A172 (cell line): ENCODE measurements at regions not wholly inside any gene's neighbourhood (a gene's known extent, or its start where the extent isn't known, plus 50 kb on each side); places are given as distances from the start of the nearest gene placed in this dataset.
"Not testable (repeated sequence)": the region's sequence is repeated elsewhere in the genome, so short reads cannot be mapped to it uniquely, and the experiment has no call there.

Experiments
- DNase-seq: peaks from one replicate; pipeline ENCODE4 v3.0.0-alpha.2; 2015; ENCODE audit warnings: low spot score

DNA sequence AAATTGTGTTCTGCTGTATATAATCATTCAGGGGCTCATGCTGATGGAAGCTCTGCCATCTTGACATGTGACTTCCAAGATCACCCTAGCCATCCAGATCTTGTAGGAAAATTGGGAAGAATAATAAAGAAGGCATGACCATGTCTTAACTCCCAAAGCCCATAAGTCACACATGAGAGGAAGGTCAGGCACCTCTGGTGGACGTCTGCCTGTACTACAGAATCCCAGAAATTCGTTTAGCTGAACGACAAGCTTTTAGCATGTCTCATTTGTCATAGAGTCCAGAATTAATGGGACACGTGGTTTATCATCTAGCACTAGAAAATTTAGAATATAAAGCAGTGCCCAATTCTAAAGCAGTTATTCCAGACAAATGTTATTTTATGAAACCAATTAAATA, 212.7 kb downstream of the CENPC start:
- DNase-seq = no peak

DNA sequence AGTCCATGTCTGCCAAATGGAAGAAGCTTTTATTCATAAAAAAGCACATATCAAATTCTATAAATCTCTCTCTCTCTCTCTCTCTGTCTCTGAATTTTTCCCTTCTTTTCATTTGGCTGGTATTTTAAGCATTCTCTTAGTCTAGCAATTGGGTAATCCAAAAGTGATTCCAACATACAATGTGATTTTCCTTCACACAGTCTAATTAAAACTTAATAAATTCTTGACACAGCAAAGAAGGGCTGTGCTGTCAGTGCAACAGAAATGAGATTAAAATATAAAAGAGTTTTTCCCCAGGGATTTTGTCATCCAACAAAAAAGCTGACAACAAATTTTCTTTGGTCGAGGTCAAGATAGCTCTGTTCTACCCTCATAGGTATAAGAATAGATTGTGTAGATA, 216.9 kb downstream of the CENPC start:
- DNase-seq = no peak

GRCh38 chr4:67328018-67328278, 217.4 kb downstream of the CENPC start:
- no peak for DNase-seq

- DNase-seq = peak; percentile 34
Observed at GRCh38 chr4:67327245-67328017, 217.9 kb downstream of the CENPC start.

- DNase-seq = no peak
Observed at GRCh38 chr4:67325791-67326190, 219.5 kb downstream of the CENPC start.

GRCh38 chr4:67320645-67321044, 224.7 kb downstream of the CENPC start:
- DNase-seq = no peak

- DNase-seq = not testable (repeated sequence)
Observed at GRCh38 chr4:67319607-67320006, 225.7 kb downstream of the CENPC start.

DNA sequence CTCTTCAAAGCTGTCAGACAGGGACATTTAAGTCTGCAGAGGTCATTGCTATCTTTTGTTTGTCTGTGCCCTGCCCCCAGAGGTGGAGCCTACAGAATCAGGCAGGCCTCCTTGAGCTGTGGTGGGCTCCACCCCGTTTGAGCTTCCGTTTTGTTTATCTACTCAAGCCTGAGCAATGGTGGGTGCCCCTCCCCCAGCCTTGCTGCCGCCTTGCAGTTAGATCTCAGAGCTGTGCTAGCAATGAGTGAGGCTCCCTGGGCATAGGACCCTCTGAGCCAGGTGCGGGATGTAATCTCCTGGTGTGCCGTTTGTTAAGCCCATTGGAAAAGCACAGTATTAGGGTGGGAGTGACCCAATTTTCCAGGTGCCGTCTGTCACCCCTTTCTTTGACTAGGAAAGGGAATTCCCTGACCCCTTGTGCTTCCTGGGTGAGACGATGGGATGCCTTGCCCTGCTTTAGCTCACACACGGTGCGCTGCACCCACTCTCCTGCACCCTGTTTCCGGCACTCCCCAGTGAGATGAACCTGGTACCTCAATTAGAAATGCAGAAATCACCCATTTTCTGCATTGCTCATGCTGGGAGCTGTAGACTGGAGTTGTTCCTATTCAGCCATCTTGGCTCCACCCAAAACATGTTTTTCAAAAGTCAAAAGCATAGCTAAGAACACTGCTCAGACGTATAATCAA, 244.7 kb downstream of the CENPC start:
- DNase-seq = not testable (repeated sequence)

DNA sequence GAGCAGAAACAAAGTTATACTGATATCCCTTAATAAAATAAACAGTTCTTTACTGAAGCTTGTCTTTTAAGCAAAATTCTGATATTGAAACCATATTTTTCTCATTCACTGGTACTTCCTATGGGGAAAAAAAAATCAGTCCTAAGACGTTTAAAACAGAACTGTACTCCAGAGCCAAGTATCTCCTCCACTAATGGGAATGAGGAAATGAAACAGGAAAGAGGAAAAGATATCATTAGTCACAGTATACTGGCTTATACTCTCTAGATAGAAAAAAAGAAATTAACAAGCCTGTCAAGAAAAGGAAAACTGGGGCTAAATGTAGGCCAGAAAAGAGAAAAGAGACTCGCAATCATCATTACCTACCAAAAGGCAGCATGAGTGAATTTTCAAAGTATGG, 252.7 kb downstream of the CENPC start:
- DNase-seq = no peak

DNA sequence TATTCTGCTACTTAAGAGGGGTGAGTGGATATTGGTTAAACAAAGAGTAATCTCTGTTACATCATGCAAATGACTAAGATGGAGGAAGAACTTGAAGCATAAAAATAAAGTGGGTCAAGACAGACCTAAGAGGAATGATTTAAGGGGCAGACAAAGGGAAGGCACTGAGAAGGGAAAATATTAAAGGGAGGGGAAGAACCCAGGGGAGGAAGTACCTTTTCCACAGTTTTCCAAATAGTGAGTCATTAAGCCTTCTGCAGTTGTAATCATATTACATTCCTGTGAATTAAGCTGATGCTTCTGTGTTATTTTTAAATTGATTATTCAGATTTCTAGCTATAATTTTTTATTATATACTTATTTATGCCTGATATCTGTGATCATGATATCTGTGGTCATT, 253.3 kb downstream of the CENPC start:
- DNase-seq = no peak

- no peak for DNase-seq
Observed at GRCh38 chr4:67291644-67292043, 253.7 kb downstream of the CENPC start.

- DNase-seq = peak; percentile 2
Observed at GRCh38 chr4:67288964-67289363, 256.3 kb downstream of the CENPC start.

DNA sequence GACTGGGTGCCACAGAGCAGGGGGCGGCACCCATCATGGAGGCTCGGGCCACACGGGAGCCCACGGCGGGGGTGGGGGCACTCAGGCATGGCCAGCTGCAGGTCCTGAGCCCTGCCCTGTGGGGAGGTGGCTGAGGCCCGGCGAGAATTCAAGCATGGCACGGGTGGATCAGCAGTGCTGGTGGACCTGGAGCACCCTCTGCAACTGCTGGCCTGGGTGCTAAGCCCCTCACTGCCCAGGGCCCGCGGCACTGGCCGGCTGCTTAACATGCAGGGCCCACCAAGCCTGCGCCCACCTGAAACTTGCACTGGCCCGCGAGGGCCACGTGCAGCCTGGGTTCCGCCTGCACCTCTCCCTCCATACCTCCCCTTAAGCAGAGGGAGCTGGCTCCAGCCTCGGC, 258.6 kb downstream of the CENPC start:
- no peak for DNase-seq

GRCh38 chr4:67282749-67283148, 262.6 kb downstream of the CENPC start:
- DNase-seq = no peak

GRCh38 chr4:67275179-67275750, 270.0 kb downstream of the CENPC start:
- DNase-seq = no peak

DNA sequence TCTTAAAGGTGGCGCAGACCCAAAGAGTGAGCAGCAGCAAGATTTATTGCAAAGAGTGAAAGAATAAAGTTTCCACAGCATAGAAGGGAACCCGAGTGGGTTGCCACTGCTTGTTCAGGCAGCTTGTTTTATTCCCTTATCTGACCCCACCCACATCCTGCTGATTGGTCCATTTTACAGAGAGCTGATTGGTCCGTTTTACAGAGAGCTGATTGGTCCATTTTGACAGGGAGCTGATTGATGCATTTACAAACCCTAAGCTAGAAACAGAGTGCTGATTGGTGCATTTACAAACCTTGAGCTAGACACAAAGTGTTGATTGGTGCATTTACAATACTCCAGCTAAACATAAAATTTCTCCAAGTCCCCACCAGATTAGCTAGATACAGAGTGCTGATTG, 270.6 kb downstream of the CENPC start:
- DNase-seq = not testable (repeated sequence)

GRCh38 chr4:67273666-67274065, 271.6 kb downstream of the CENPC start:
- DNase-seq = no peak

DNA sequence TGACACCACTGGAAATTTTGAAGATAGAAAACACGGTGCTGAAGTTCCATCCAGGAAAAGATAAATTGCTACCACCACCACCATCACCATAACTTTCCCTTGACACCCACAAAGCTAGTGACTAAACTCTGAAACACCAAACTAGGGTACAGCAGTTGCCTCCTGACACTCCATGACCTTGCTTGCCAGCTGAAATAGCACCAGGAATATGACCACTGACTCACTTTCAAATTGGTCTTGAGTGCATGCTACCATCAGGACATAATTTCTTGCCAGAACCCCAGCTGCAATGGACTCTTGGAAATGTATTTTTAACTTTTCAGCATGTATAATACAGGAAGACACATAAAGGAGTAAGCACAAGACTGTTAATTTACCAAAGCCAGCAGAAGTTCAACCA, 283.3 kb downstream of the CENPC start:
- no peak for DNase-seq

GRCh38 chr4:67256388-67257043, 288.8 kb downstream of the CENPC start:
- no peak for DNase-seq

DNA sequence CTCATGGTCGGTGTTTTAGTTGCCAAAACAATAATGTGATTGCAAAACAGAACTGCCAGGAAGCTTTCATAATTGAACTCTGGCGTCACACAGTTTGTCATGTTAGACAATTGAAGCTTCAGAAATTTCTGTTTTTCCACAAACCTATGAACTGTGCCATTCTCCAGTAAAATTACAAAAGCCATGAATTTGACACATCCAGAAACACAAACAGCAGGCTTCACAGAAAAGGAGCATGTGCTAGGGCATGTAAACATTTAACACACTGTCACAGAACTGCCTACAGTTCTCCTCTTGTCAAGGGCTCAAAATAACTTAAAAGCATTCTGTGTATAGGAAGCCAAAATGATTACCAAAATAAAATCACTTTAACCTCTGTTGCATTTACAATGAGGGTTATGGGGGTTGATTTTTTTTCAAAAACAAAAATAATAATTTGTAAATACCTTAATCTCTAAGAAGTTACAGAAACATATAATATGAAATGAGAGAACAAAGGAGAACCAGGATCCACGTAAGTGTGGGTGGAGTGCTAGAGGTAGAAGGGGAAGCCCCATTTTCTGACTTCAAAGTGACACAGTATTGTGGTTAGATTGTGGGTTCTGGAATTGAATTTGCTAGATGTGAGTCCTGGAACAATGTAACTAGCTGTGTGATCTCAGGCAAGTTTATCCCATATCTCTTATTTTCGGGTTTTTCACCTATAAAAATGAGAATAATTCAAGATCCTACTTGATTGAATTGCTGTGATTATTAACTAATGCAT, 295.0 kb downstream of the CENPC start:
- DNase-seq = no peak

GRCh38 chr4:67236788-67237187, 308.5 kb downstream of the CENPC start:
- no peak for DNase-seq

GRCh38 chr4:67236318-67236717, 309.0 kb downstream of the CENPC start:
- no peak for DNase-seq
